Endothelial cell of umbilical vein (primary cell): ENCODE measurements at regions not wholly inside any gene's neighbourhood (a gene's known extent, or its start where the extent isn't known, plus 50 kb on each side); places are given as distances from the start of the nearest gene placed in this dataset.

Experiments used
- BruUV-seq: library from RNA; stranded (reverse); fragments of 400-500 nt; replicated peaks from 2 replicates; lab custom pipeline; 2021; lab: Mats Ljungman, UMichigan
- CTCF ChIA-PET: fragments of 300-600, 350-600 bp; sonication (Branson Sonifier 250); formaldehyde crosslinking; loops from one replicate; lab custom pipeline; 2021; ENCODE audit warnings: antibody characterized with exemption, inconsistent platforms; lab: Charles Lee
- POLR2A ChIA-PET: fragments of 300-600, 350-600 bp; sonication (Branson Sonifier 250); formaldehyde crosslinking; loops from one replicate; lab custom pipeline; 2021; ENCODE audit warnings: antibody characterized with exemption, inconsistent platforms; lab: Charles Lee
- DNase-seq: peaks from one replicate; pipeline ENCODE4 v3.0.0-alpha.2; 2011; ENCODE audit warnings: low read depth, low spot score
- FAIRE-seq: peaks from 2 replicates; lab custom pipeline; 2011; peaks lifted over from hg19 to GRCh38; lab: Jason Lieb, UNC
- H2AFZ ChIP-seq: 2 replicates; pipeline ENCODE4 v1.6.0; 2012; ENCODE audit warnings: low read depth, low read length, control low read depth, inconsistent platforms
- H3K27ac ChIP-seq: 2 replicates; pipeline ENCODE4 v1.5.1; 2011; ENCODE audit warnings: low read depth, mild to moderate bottlenecking, control low read depth, low read length, moderate library complexity; ENCODE audit not compliant: insufficient read depth
- H3K27me3 ChIP-seq, 2 experiments: 2 replicates each; pipeline versions ENCODE4 v1.6.0 to v1.6.1; 2011; ENCODE audit warnings: low read length in 2 of 2, mixed read lengths in 1 of 2; ENCODE audit not compliant: control insufficient read depth in 2 of 2, insufficient read depth in 2 of 2
- H3K36me3 ChIP-seq, 2 experiments: 2 replicates in 1 of 2; 3 replicates in 1 of 2; pipeline ENCODE4 v1.5.1; 2011; ENCODE audit warnings: low read length in 2 of 2, mild to moderate bottlenecking in 1 of 2, moderate library complexity in 1 of 2; ENCODE audit not compliant: control insufficient read depth in 2 of 2, insufficient read depth in 2 of 2; ENCODE audit errors: extremely low read depth in 1 of 2
- H3K4me1 ChIP-seq: 3 replicates; pipeline ENCODE4 v1.5.1; 2011; ENCODE audit warnings: mild to moderate bottlenecking, low read length; ENCODE audit not compliant: control insufficient read depth, insufficient read depth; ENCODE audit errors: extremely low read depth
- H3K4me2 ChIP-seq: 2 replicates; pipeline ENCODE4 v1.6.1; 2011; ENCODE audit warnings: low read length, control low read depth, mixed read lengths; ENCODE audit not compliant: insufficient read depth
- H3K4me3 ChIP-seq, 3 experiments: fragments of 200-600 bp in 1 of 3; sonication (generic), shearing (Covaris generic) in 1 of 3; replicated peaks in 1 of 3; 2 replicates each; pipeline ENCODE4 v1.5.1; 2011 to 2016; ENCODE audit warnings: control low read depth in 3 of 3, low read length in 3 of 3, mild to moderate bottlenecking in 2 of 3, inconsistent platforms in 1 of 3, low read depth in 1 of 3, moderate library complexity in 1 of 3; ENCODE audit not compliant: insufficient read depth in 1 of 3
- H3K79me2 ChIP-seq: 2 replicates; pipeline ENCODE4 v1.6.0; 2012; ENCODE audit warnings: low read length, inconsistent platforms; ENCODE audit not compliant: control insufficient read depth, insufficient read depth
- H3K9ac ChIP-seq: replicated peaks from 2 replicates; pipeline ENCODE3; 2011; ENCODE audit warnings: low read length, control low read depth; ENCODE audit not compliant: insufficient read depth; ENCODE audit errors: extremely low read depth
- H3K9me1 ChIP-seq: replicated peaks from 3 replicates; pipeline ENCODE4 v1.6.0; 2011; ENCODE audit warnings: mild to moderate bottlenecking, low read length; ENCODE audit not compliant: control insufficient read depth, insufficient read depth; ENCODE audit errors: extremely low read depth
- H3K9me3 ChIP-seq: replicated peaks from 2 replicates; pipeline ENCODE4 v1.5.1; 2012; ENCODE audit warnings: low read length, inconsistent platforms; ENCODE audit not compliant: control insufficient read depth, insufficient read depth
- H4K20me1 ChIP-seq: replicated peaks from 2 replicates; pipeline ENCODE3; 2011; ENCODE audit warnings: mild to moderate bottlenecking, low read length; ENCODE audit not compliant: control insufficient read depth, insufficient read depth; ENCODE audit errors: extremely low read depth
- CTCF ChIP-seq, 2 donors: IDR thresholded peaks; 1 replicate in 1 of 2; 2 replicates in 1 of 2; pipeline ENCODE4 v1.5.1; 2011; ENCODE audit warnings: low read length in 2 of 2, mild to moderate bottlenecking in 2 of 2, moderate library complexity in 2 of 2, control low read depth in 1 of 2, inconsistent platforms in 1 of 2, low read depth in 1 of 2; ENCODE audit not compliant: insufficient read depth in 1 of 2; ENCODE audit errors: extremely low read depth in 1 of 2
- EZH2 ChIP-seq: IDR thresholded peaks from 2 replicates; pipeline ENCODE4 v1.6.1; 2012; ENCODE audit warnings: borderline replicate concordance, low read depth, mild to moderate bottlenecking, moderate library complexity, low read length, inconsistent platforms; ENCODE audit not compliant: severe bottlenecking
- FOS ChIP-seq: IDR thresholded peaks from 2 replicates; pipeline ENCODE4 v1.6.1; 2011; ENCODE audit warnings: mild to moderate bottlenecking, low read length, moderate library complexity, borderline replicate concordance; ENCODE audit not compliant: insufficient read depth
- GATA2 ChIP-seq: IDR thresholded peaks from 2 replicates; pipeline ENCODE4 v1.7.0; 2011; ENCODE audit warnings: low read depth, mild to moderate bottlenecking, moderate library complexity, mixed read lengths, low read length; ENCODE audit not compliant: insufficient read length, insufficient read depth
- JUN ChIP-seq: IDR thresholded peaks from 2 replicates; pipeline ENCODE4 v1.6.1; 2011; ENCODE audit warnings: borderline replicate concordance, low read depth; ENCODE audit not compliant: insufficient read length, insufficient read depth
- MYC ChIP-seq: IDR thresholded peaks from one replicate; pipeline ENCODE4 v1.6.1; 2011; ENCODE audit warnings: mild to moderate bottlenecking, low read depth, low read length
- POLR2AphosphoS5 ChIP-seq: IDR thresholded peaks from 2 replicates; pipeline ENCODE4 v1.6.1; 2012; ENCODE audit warnings: low read depth, mild to moderate bottlenecking, control low read depth, low read length, moderate library complexity; ENCODE audit not compliant: insufficient read depth
- dilution Hi-C: fragments of 300-500 bp; cut with MboI; formaldehyde crosslinking; loops from one replicate; pipeline ENCODE4 v1.15.0; 2019; ENCODE audit warnings: low sequenced_read_pairs; ENCODE audit not compliant: extremely low pct_ligation_motif_present
- intact Hi-C: fragments of 100-400 bp; cut with micrococcal nuclease; formaldehyde crosslinking; loops from one replicate; pipeline ENCODE4 v1.10.0; 2022
- TF ChIP-seq, protein P1 (sequence below): IDR thresholded peaks from 2 replicates; pipeline ENCODE4 v1.6.1; 2011; ENCODE audit not compliant: insufficient read depth, insufficient read length

DNA sequence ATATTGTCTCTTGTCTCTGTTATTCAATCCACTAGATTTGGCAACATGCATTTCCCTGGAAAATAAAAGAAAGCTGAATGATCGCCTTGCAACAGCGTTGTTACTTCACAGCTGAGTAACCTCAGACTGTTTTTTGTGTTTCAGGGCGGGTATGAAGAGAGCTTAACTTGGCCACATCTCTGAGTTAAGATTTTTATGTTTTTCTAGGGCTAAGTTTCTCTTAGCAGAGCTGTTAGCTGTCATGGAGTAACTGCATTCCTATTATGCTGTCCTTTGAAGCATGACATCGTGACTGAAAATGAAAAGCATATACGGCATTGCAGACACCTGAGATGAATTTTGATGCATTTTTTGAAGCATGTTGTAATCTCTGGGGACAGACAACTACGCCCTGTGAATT is 1798.9 kb downstream of the PCDH7 start:
- Histone ChIP-seq H4K20me1 (no peaks in the 10 kb centered on the region), H3K27me3 (no peaks in the 10 kb centered on the region), H3K4me3 (no peak overlapping the region), H3K79me2 (no peaks in the 10 kb centered on the region), H3K36me3 (no peaks in the 10 kb centered on the region), H3K4me1 (no peaks in the 10 kb centered on the region), H3K27ac (no peak overlapping the region), H3K9me3 (no peaks in the 10 kb centered on the region), H3K9me1 (no peaks in the 10 kb centered on the region), H3K9ac (no peak overlapping the region), H2AFZ (no peak overlapping the region), H3K4me2 (no peak overlapping the region)
- FAIRE-seq: no peak
- dilution Hi-C loops (no loop called here), intact Hi-C loops (no loop called here)
- no peak for TF ChIP-seq EZH2
- TF ChIP-seq CTCF (IDR thresholded peaks at IDR 0.05; ENCODE audit: extremely low read depth in 1 of 2, insufficient read depth in 1 of 2, low read depth in 1 of 2, low read length in 2 of 2): no peak
- TF ChIP-seq GATA2: no peak
- no peak for TF ChIP-seq FOS
- TF ChIP-seq MYC: no peak
- TF ChIP-seq JUN: no peak
- TF ChIP-seq, protein P1, sequence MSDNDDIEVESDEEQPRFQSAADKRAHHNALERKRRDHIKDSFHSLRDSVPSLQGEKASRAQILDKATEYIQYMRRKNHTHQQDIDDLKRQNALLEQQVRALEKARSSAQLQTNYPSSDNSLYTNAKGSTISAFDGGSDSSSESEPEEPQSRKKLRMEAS: no peak
- no peak for TF ChIP-seq POLR2AphosphoS5
- BruUV-seq: no TSS peak
- no peak for DNase-seq
- ChIA-PET CTCF (no interaction called here), POLR2A (no interaction called here)
